Renal pelvis (tissue), 1 donor: ENCODE measurements at regions not wholly inside any gene's neighbourhood (a gene's known extent, or its start where the extent isn't known, plus 50 kb on each side); places are given as distances from the start of the nearest gene placed in this dataset.
"Not testable (repeated sequence)": the region's sequence is repeated elsewhere in the genome, so short reads cannot be mapped to it uniquely, and the experiment has no call there.

ENCODE experiments used
- DNase-seq: peaks from one replicate; pipeline ENCODE4 v3.0.0-alpha.2; 2013

- DNase-seq: no peak
These were observed 894.8 kb downstream of the REEP3 start for GRCh38 chr10:64416011-64416410.

DNA sequence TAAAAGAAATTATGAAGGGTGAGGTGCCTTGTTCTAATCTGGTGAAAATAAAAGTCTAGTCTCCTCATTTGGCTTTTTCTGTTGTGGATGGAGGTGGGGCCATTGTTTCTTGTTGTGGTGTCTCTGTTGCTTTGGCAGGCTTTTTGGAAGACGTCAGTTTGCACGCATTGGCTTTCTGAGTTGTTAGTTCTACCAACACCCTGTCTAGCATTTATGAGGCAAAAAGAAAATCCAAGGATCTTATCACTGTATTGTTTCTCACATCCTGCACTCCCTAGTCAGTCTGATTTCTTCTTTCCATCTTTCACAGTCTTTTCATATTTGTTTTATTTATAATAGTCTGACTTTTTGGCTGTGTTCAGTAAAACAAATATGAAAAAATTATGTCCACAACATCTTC is 898.3 kb downstream of the REEP3 start:
- DNase-seq: no peak

GRCh38 chr10:64426745-64427144 is 905.5 kb downstream of the REEP3 start:
- no peak for DNase-seq

- peak; percentile 11 for DNase-seq
These were observed 909.6 kb downstream of the REEP3 start for GRCh38 chr10:64430690-64431323.

DNA sequence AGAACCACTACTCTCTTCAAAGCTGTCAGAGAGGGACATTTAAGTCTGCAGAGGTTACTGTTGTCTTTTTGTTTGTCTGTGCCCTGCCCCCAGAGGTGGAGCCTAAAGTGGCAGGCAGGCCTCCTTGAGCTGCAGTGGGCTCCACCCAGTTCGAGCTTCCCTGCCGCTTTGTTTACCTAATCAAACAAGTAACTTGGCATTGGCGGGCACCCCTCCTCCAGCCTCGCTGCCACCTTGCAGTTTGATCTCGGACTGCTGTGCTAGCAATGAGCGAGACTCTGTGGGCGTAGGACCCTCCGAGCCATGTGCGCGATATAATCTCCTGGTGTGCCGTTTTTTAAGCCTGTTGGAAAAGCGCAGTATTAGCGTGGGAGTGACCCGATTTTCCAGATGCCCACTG is 920.7 kb downstream of the REEP3 start:
- not testable (repeated sequence) for DNase-seq

- no peak for DNase-seq
These were observed 923.0 kb downstream of the REEP3 start for GRCh38 chr10:64444163-64444562.

GRCh38 chr10:64444564-64444963 is 923.4 kb downstream of the REEP3 start:
- DNase-seq: no peak

GRCh38 chr10:64449603-64450002 is 928.4 kb downstream of the REEP3 start:
- no peak for DNase-seq

DNA sequence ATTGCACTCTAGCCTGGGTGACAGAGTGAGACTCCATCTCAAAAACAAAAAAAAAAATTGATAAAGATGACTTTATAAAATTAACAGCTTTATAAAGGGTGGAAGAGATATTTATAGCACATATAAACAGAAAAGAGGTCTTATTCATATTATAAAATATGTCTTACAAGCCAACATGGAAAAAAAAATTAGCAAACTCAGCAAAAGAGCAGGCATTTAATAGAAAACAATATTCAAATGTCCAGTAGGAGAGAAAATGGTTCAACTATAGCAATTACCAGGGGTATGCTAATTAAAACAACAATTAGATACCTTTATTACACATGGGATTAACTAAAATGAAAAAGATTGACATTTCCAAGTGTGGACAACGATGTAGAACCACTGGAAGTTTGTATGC is 929.1 kb downstream of the REEP3 start:
- no peak for DNase-seq

- no peak for DNase-seq
These were observed 933.8 kb downstream of the REEP3 start for GRCh38 chr10:64454962-64455361.

DNA sequence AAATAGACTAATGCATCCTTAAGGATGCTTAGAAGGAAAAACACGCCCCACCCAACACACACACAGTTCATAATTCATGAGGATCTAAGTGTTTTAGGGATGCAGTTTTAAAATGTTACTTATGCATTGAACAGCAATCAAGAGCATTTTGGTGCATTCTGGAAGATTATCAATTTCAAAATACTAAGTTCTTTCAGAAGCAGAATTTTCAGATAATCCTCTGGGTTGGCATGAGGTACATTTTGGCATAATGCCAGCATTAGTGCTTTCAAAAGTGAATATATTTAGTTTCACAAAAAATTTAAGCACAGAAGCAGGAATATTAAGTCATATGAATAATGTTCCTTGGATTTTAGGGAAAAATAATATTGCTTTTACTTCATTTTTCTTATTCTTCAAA is 937.1 kb downstream of the REEP3 start:
- DNase-seq: no peak

GRCh38 chr10:64463406-64463805 is 942.2 kb downstream of the REEP3 start:
- no peak for DNase-seq

DNA sequence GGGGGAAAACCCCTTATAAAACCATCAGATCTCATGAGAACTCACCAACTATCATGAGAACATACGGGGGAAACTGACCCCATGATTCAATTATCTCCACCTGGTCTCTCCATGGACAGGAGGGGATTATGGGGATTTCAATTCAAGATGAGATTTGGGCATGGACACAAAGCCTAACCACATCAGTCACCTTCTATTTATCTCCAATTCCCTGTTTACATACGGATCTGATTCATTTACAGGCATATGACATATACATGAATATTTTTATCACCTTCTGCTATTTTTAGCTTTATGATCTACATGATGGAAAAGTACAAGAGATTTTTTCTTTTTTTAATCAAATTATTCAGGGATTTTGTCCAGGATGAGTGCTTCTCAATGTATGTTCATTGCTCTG is 944.5 kb downstream of the REEP3 start:
- no peak for DNase-seq

DNA sequence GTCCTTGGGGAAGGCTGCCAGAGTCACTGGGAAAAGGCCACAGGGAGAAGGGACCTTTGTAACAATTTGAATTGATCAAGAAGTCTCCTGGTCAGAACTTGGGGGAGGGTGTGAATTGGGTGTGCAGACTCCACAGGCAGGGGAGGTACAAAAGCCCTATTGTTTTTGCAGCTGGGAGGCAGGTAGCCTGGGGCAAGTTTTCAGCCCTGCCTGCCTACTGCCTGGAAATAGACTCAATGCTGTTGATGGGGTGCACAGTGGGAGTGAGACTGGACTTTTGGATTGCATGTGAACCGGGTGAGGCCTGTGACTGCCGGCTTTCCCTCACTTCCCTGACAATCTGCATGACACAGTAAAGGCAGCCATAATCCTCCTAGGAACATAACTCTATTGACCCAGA is 947.0 kb downstream of the REEP3 start:
- DNase-seq: no peak

DNA sequence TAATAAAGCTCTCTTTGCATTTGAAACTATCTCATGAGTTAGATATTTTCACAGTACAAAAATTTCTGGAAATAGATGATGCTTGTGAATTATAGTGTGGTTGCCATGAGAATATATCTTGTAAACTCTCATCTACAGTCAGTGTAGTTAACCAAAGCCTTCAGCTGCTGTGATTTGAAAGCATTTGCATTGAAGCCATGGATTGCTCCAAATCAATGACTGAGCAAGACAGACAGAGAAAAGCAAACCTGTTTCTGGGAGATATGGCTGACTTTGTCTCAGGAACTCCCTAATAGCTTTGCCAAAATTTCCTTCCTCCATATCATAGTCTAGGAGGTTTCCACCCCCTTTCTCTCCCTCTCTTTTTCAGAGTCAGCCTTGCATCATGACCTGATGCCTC is 955.3 kb downstream of the REEP3 start:
- no peak for DNase-seq

DNA sequence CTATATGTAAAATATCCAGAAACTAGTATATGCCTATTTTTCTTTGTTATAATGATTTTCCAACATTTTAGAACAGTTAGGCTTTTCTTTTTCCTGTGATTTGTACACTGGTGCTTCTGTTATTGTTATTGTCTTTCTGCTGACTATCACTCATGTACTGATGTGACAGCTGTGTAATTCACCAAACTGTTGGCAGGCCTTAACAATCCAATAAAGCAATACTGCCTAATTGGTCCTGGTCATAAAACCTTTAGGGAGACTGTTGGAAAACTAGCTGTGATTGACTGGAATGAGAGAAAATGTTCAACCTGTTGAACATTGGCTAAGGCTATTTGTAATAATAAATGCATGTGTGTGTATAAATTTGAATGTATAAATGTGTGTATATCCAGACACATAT is 956.6 kb downstream of the REEP3 start:
- DNase-seq: no peak

DNA sequence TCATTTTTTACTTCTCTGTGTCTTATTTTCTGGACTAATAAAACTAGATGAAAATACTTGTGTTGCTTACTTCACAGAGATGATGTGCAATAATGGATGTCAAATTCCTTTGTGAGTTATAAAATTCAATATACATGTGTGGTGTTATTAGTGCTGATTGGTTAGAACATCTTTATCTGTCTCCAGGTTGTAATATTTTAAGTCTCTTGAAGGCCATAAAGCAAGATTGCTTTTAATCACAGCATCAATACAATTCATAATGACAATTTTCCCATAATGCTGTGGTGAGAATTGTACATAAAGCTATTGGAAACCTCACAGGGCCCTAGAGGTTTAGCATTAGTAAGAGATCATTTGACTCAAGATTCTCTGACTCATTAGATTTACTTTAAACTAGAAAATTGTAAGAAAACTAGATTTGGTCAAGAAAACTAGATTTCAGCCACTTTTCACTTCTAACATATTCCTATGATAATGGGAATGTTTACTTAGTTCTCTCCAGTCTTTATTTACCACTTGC is 963.7 kb downstream of the REEP3 start:
- no peak for DNase-seq

DNA sequence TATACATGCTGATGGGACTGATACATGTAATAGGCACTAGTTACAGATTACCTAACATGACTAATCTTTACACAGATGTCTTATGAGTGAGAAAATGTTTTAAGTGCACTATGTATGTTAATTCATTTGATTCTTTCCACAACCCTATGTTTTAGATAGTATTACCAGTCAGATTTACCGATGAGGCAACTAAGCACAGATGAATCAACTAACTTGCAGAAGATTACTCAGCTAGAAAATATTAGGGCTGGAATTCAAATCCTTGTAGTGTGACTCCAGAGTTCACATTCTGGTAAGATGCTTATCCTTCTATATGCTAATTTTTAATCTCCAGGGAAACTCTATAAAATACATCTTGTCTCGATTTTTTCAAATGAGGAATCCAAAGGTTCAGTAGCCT is 964.9 kb downstream of the REEP3 start:
- DNase-seq: no peak

DNA sequence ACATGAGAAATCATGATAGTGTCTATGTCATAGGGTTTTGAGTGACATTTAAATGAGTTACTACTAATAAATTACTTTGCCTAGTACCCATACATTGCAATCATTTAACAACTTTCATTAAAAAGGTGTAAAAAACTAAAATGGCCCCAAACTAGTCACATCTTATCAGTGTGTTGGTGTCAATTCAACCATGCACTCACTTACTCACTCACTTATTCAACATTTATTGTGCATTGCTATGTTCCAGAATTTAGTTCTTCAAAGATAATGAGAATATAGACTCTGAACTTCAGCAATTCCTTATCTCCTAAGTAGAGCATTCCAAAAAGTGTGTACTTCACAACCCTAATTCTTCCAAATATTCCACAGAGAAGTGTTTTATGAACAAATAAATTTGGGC is 965.7 kb downstream of the REEP3 start:
- no peak for DNase-seq

DNA sequence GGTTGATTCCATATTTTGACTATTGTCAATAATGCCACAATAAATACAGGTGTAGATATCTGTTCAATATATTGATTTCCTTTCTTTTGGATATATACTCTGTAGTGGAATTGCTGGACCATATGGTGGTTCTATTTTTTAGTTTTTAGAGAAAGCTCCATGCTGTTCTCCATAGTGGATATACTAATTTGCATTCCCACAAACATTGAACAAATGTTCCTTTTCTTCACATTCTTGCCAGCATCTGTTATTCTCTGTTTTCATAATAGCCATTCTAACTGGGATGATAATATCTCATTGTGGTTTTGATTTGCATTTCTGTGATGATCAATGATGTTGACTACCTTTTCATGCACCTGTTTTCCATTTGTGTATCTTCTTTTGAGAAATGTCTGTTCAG is 973.7 kb downstream of the REEP3 start:
- DNase-seq: no peak

- DNase-seq: no peak
These were observed 976.1 kb downstream of the REEP3 start for GRCh38 chr10:64497306-64497705.

GRCh38 chr10:64501807-64502206 is 980.6 kb downstream of the REEP3 start:
- DNase-seq: no peak

GRCh38 chr10:64502936-64503335 is 981.7 kb downstream of the REEP3 start:
- DNase-seq: no peak

DNA sequence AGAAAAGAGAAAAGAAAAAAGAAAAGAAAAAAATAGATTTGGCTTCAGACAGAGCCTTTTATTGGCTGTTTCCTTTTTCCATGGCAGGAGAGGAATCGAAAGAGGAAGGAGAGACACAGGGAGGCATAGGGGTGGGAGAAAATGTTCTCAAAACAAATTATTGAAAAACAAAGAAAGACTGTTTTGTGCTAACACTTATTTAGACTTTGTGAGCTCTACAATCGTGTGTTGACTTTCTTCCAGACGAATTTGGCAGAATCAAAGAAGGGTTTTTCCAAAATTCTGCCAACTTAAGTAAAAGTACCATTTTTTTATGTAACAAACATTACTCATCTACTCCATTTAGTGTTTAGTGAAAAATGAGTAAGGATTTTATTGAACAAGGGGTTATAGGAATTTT is 982.2 kb downstream of the REEP3 start:
- no peak for DNase-seq

DNA sequence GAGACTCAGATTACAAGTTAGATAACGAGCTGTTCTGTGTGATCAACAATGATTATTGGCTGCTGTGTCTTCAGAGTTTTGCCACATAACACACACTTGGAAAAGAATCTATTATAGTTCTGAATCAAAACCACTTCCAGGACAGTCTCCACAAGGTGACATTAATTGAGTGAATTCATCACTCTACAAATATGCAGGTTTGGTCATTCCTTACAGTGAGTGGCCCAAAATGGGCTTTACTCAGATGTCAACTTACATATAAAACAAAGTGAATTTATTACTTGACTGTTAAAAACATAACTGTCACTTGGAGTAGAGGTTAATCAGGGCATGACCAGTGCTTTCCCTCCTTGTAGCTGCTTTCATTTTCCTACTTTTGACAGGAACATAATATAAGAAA is 984.3 kb downstream of the REEP3 start:
- no peak for DNase-seq
